Effector memory CD4-positive, alpha-beta T cell (primary cell): ENCODE measurements at regions not wholly inside any gene's neighbourhood (a gene's known extent, or its start where the extent isn't known, plus 50 kb on each side); places are given as distances from the start of the nearest gene placed in this dataset.

Experiments used
- DNase-seq, 3 donors: peaks; one replicate each; pipeline ENCODE4 v3.0.0-alpha.2; 2020
- H3K27ac ChIP-seq: 2 replicates; pipeline ENCODE4 v1.7.0; 2013; ENCODE audit warnings: mild to moderate bottlenecking, low read length, moderate library complexity; ENCODE audit not compliant: insufficient read depth, poor library complexity, severe bottlenecking
- H3K27me3 ChIP-seq: replicated peaks from 2 replicates; pipeline ENCODE4 v1.7.0; 2013; ENCODE audit warnings: mild to moderate bottlenecking, low read length; ENCODE audit not compliant: insufficient read depth, control insufficient read depth, poor library complexity, severe bottlenecking
- H3K36me3 ChIP-seq: 2 replicates; pipeline ENCODE4 v1.7.0; 2013; ENCODE audit warnings: mild to moderate bottlenecking, low read length, moderate library complexity; ENCODE audit not compliant: control insufficient read depth, insufficient read depth
- H3K4me1 ChIP-seq: 2 replicates; pipeline ENCODE4 v1.7.0; 2013; ENCODE audit warnings: low read length, mild to moderate bottlenecking; ENCODE audit not compliant: control insufficient read depth, insufficient read depth, poor library complexity, severe bottlenecking
- H3K4me3 ChIP-seq: 2 replicates; pipeline ENCODE4 v1.7.0; 2013; ENCODE audit warnings: low read length, low read depth, mild to moderate bottlenecking; ENCODE audit not compliant: insufficient read depth, poor library complexity, severe bottlenecking
- H3K9me3 ChIP-seq: 2 replicates; pipeline ENCODE4 v1.7.0; 2013; ENCODE audit warnings: mild to moderate bottlenecking, low read length, moderate library complexity; ENCODE audit not compliant: control insufficient read depth

DNA sequence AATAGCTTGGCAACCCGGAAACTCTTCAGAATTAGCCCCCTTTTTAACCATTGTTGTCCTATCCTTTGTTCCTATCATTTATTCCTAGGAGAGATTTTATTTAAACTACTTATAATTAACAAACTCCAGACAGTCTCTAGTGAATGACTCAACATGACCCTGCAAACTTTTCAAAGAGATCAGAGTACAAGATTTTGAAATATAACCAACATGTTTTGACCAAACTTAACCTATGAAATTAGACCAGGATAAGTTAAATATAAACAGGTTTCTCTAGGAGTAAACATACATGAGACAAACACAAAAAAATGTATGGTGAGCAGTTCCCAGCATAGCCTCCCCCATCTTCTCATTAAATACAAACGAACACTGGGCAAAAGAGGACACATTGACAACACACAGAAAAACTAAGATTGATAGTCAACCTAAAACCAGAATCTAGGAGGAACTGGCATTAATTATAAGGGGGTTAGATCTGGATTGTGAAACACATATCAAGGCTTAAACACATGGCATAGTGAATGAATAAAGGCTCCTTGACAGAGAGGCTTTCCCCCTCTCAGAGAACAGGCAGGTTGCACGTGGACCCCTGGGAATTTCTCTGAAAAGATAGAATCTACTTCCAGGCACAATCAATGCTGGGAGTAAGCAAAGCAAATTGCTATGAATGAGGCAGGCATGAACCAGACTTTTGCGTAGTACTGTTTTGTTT lies 284.1 kb downstream of the IRS1 start:
- Histone ChIP-seq H3K36me3 (no peaks in the 10 kb centered on the region), H3K27me3 (no peaks in the 10 kb centered on the region), H3K4me3 (no peak overlapping the region), H3K4me1 (no peaks in the 10 kb centered on the region), H3K27ac (no peak overlapping the region), H3K9me3 (no peaks in the 10 kb centered on the region)
- DNase-seq: no peak

DNA sequence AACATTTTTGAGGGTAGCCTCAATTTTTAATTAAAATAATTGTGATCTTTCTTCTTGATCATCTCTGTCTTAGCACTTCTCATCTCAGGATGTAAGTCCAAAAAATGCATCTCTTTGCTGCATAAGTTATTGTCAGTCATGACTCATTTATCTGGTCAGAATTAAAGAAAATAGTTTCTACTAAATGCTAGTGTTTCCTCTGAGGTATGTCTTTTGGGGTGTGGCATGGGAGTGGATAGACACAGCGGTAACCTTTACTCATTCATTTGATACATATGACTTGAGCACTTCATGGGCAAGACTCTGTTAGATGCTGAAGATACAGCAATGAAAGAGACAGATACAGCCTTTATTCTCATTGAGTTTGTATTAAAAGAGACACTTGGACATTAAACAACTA lies 284.7 kb downstream of the IRS1 start:
- H3K4me3 ChIP-seq: no peak overlapping the region
- no peak for DNase-seq
- H3K4me1 ChIP-seq: no peaks in the 10 kb centered on the region
- H3K27me3 ChIP-seq: no peaks in the 10 kb centered on the region
- no peaks in the 10 kb centered on the region for H3K36me3 ChIP-seq
- H3K9me3 ChIP-seq: no peaks in the 10 kb centered on the region
- no peak overlapping the region for H3K27ac ChIP-seq

DNA sequence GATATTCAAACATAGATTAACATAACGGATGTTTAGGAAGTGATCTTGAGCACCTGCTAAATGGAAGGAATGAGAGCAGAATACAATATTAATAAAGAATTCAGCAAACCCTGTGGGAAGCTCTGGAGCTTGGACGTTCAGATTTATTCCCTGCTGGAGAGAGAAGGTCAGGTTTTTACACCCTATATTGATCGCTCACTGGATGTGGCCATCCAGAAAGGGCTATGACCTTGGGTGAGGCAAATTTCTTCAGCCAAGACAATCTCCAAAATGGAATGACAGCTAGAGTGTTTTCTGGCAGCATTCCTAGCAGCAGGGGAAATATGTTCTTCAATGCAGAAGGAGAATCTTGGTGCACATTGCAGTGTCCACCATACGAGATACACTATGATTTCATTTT lies 288.3 kb downstream of the IRS1 start:
- no peaks in the 10 kb centered on the region for H3K27me3 ChIP-seq
- H3K27ac ChIP-seq: no peak overlapping the region
- no peak overlapping the region for H3K4me3 ChIP-seq

DNA sequence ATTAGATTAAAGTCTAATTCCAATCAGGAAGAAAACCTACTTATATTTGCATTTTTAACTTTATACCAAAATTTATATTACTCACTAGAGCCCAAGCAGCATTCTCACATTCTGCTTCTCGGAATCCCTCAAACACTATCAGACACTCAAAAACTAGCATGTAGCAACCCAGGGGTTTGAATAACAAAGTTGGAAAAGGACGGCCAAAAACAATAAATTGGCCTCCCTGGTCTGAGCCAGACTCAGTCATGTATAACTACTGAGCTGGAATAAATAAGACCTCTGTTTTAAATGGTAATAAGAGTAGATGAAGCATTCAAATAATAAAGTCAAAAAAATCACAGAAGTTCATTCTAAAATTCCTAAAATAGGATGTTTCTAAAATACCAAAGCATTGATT lies 290.9 kb downstream of the IRS1 start:
- no peak for DNase-seq
- H3K27ac ChIP-seq: no peak overlapping the region
- H3K36me3 ChIP-seq: no peaks in the 10 kb centered on the region
- no peaks in the 10 kb centered on the region for H3K9me3 ChIP-seq
- H3K4me3 ChIP-seq: no peak overlapping the region
- no peaks in the 10 kb centered on the region for H3K27me3 ChIP-seq
- no peaks in the 10 kb centered on the region for H3K4me1 ChIP-seq

More for the DNA sequence above, 288.3 kb downstream of the IRS1 start:
- Histone ChIP-seq H3K4me1 (no peaks in the 10 kb centered on the region), H3K9me3 (no peaks in the 10 kb centered on the region), H3K36me3 (no peaks in the 10 kb centered on the region)
- no peak for DNase-seq

DNA sequence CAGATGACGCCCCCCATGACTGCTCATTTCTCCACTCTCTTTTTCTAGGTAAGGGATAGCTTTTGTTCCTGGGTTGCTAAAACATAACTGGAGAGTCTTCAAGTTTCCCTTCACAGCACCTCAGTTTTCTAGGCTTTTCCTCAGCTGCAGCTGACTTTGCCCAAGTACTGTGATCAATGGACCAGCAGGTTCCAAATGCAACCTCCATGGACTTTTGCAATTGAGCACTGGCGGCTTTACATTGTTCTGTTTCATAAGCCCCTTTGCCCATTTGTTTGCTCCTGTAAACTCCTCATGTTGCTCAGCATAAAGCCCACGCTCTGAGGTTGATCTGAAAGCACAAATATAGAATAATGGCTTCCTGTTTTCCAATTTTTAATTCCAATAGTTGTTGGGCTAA lies 291.6 kb downstream of the IRS1 start:
- no peak for DNase-seq
- no peaks in the 10 kb centered on the region for H3K9me3 ChIP-seq
- no peaks in the 10 kb centered on the region for H3K36me3 ChIP-seq

DNA sequence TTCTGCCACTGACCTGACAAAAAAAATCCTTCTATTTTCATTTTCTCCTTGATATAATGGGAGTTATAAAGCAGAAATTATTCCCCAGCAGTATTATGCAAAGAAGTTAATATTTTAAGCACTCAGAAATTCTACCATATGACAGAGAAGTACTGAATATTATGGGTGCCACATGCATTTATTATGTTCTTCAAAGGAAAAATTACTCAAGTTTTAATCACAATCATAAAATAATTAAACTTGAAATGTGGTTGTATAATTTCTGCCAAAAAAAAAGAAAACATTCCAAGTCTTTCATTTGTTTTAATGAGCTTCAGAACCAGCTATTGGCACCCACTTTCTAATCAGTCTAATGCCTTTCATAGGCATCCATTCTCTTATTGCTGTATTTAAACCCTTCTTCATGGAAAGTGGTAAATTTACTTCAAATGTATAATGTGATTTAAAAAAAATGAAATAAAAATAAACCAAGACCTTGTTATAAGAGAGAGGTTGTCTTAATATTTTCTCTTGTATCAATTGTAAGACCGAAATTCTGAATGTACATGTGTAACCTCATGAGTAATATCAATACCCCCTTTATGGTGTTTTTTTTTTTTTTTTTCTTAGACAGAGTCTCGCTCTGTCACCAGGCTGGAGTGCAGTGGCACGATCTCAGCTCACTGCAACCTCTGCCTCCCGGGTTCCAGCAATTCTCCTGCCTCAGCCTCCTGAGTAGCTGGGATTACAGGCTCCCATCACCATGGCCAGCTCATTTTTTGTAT lies 302.3 kb downstream of the IRS1 start:
- no peaks in the 10 kb centered on the region for H3K27me3 ChIP-seq
- no peak overlapping the region for H3K4me3 ChIP-seq
- no peaks in the 10 kb centered on the region for H3K4me1 ChIP-seq
- no peaks in the 10 kb centered on the region for H3K9me3 ChIP-seq
- no peaks in the 10 kb centered on the region for H3K36me3 ChIP-seq
- H3K27ac ChIP-seq: no peak overlapping the region
- no peak for DNase-seq

More for the DNA sequence above, 291.6 kb downstream of the IRS1 start:
- Histone ChIP-seq H3K27me3 (no peaks in the 10 kb centered on the region), H3K27ac (no peak overlapping the region), H3K4me3 (no peak overlapping the region), H3K4me1 (no peaks in the 10 kb centered on the region)

DNA sequence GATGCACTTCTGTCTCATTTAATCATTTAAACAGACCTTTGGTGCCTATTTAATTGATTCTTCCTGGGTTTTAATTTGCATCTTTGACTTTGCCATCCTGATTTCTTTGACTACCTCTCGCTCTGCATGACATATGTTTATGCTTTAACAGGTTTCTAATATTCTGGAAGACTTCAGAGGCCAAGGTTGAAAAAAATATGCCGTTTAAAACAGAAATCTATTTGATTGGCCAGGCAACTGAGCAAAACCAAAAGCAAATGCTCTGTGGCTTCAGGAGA lies 303.4 kb downstream of the IRS1 start:
- no peaks in the 10 kb centered on the region for H3K36me3 ChIP-seq
- H3K4me3 ChIP-seq: no peak overlapping the region
- no peaks in the 10 kb centered on the region for H3K27me3 ChIP-seq
- no peaks in the 10 kb centered on the region for H3K4me1 ChIP-seq
- no peak overlapping the region for H3K27ac ChIP-seq
- no peaks in the 10 kb centered on the region for H3K9me3 ChIP-seq
- no peak for DNase-seq

DNA sequence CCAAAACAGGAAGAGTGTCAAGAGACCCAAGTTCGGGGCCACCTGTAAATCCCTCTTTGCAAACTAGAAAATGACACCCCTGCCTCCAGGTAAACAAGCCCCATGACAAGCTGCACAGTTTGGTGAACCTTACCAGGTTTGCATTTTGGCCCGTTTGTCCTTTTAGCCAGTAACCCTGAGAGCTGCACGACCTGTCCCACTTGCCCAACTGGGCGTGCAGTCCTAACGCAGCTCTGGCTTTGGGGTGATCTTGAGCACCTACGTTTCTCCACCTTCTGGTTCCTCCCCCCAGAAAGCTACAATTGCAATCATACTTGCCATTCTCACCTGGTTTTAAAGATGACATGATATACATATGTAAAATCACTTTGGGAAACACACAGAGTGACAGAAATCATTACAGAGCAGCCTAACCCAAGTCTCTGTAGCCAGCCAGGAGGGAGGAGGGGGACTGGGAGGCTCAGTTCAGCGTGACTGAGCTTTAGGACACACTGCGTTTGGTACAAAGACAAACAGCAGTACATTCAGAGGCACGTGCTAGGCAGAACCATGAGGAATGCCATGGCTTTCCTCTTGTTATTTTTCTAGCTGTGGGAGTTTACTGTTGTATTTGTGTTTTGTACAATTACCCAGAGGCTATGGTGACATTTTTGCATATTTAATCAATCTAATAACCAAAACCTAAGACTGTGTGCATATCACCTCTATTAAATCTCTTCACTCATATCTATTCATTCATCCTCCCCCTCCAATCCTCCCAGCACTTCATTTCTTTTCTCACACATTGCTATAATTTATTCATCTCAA lies 304.0 kb downstream of the IRS1 start:
- no peak for DNase-seq
- Histone ChIP-seq H3K36me3 (no peaks in the 10 kb centered on the region), H3K4me1 (no peaks in the 10 kb centered on the region), H3K9me3 (no peaks in the 10 kb centered on the region), H3K27ac (no peak overlapping the region), H3K4me3 (no peak overlapping the region), H3K27me3 (no peaks in the 10 kb centered on the region)

DNA sequence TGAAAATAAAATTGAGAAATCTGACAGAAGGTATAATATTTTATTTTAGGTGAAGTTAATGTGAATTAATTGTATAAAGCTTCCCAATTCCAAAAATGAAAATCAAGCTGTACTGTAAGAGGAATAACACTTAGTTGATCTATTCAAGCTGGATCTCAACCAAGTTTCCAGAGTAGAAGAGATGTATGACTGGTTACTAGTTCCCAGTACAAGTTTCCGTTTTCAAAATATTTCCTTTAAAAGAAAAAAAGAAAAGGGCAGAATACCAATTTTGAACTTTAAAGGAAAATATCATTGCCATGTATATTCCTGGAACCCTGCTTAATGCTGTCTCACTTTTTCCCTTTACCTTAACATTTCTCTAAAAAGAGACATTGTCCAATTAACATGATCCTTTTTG lies 308.5 kb downstream of the IRS1 start:
- Histone ChIP-seq H3K9me3 (no peaks in the 10 kb centered on the region), H3K27ac (no peak overlapping the region), H3K27me3 (no peaks in the 10 kb centered on the region), H3K4me1 (no peaks in the 10 kb centered on the region), H3K4me3 (no peak overlapping the region), H3K36me3 (no peaks in the 10 kb centered on the region)
- DNase-seq: no peak
